B cell (primary cell): ENCODE measurements at regions not wholly inside any gene's neighbourhood (a gene's known extent, or its start where the extent isn't known, plus 50 kb on each side); places are given as distances from the start of the nearest gene placed in this dataset.

Experiments used
- ATAC-seq: fragments of 200-7000 bp; cut with Tn5 transposase; one replicate; pipeline ENCODE4 v1.10.0; 2021; ENCODE audit warnings: low read depth, mild to moderate bottlenecking, moderate number of reproducible peaks, moderate library complexity
- CTCF ChIA-PET: fragments of 350-600 bp; sonication (Branson Sonifier 250); formaldehyde crosslinking; loops from one replicate; lab custom pipeline; 2021; ENCODE audit warnings: antibody characterized with exemption, inconsistent platforms; lab: Charles Lee
- POLR2A ChIA-PET: fragments of 350-600 bp; sonication (Branson Sonifier 250); formaldehyde crosslinking; loops from one replicate; lab custom pipeline; 2021; ENCODE audit warnings: antibody characterized with exemption; lab: Charles Lee
- DNase-seq: peaks from one replicate; pipeline ENCODE4 v3.0.0; 2013
- H2AFZ ChIP-seq: 2 replicates; pipeline ENCODE4 v1.6.1; 2012; ENCODE audit warnings: mild to moderate bottlenecking, low read depth, low read length; ENCODE audit not compliant: insufficient read depth, poor library complexity, severe bottlenecking
- H3K27ac ChIP-seq, 2 donors: 1 replicate in 1 of 2; 2 replicates in 1 of 2; pipeline ENCODE4 v1.5.1; 2012 to 2013; ENCODE audit warnings: low read length in 2 of 2, mild to moderate bottlenecking in 2 of 2, moderate library complexity in 1 of 2
- H3K27me3 ChIP-seq, 4 experiments: fragments of 200-600 bp in 1 of 4; sonication (generic) in 1 of 4; replicated peaks in 1 of 4; 1 replicate in 2 of 4; 2 replicates in 2 of 4; pipeline versions ENCODE4 v1.6.1 to v1.7.0; 2013 to 2016; ENCODE audit warnings: low read length in 3 of 4, mild to moderate bottlenecking in 2 of 4, mixed read lengths in 1 of 4, moderate library complexity in 1 of 4; ENCODE audit not compliant: insufficient read depth in 4 of 4, control insufficient read depth in 3 of 4; ENCODE audit errors: control extremely low read depth in 1 of 4
- H3K36me3 ChIP-seq, 2 experiments: replicated peaks in 1 of 2; 1 replicate in 1 of 2; 2 replicates in 1 of 2; pipeline versions ENCODE4 v1.6.1 to v1.7.1; 2013; ENCODE audit warnings: low read length in 1 of 2; ENCODE audit not compliant: insufficient read depth in 2 of 2, control insufficient read depth in 1 of 2; ENCODE audit errors: control extremely low read depth in 1 of 2, extremely low read depth in 1 of 2
- H3K4me1 ChIP-seq, 2 donors: fragments of 200-600 bp in 1 of 2; sonication (generic) in 1 of 2; 1 replicate in 1 of 2; 2 replicates in 1 of 2; pipeline versions ENCODE4 v1.5.1 to v1.6.1; 2013 to 2017; ENCODE audit warnings: low read length in 2 of 2; ENCODE audit not compliant: control insufficient read depth in 2 of 2, insufficient read depth in 2 of 2
- H3K4me2 ChIP-seq: replicated peaks from 2 replicates; pipeline ENCODE3; 2012; ENCODE audit warnings: mild to moderate bottlenecking, low read depth, low read length; ENCODE audit not compliant: poor library complexity, severe bottlenecking
- H3K4me3 ChIP-seq, 5 experiments: fragments of 200-600 bp in 1 of 5; sonication (generic) in 1 of 5; 1 replicate in 3 of 5; 2 replicates in 2 of 5; pipeline versions ENCODE4 v1.5.1 to v1.7.0; 2011 to 2016; ENCODE audit warnings: low read length in 4 of 5, mild to moderate bottlenecking in 4 of 5, low read depth in 2 of 5, control low read depth in 1 of 5, moderate library complexity in 1 of 5; ENCODE audit not compliant: insufficient read depth in 1 of 5; ENCODE audit errors: control extremely low read depth in 1 of 5, extremely low read depth in 1 of 5
- H3K79me2 ChIP-seq: fragments of 200-600 bp; sonication (generic); one replicate; pipeline ENCODE4 v1.6.0; 2016; ENCODE audit warnings: low read length; ENCODE audit not compliant: control insufficient read depth, insufficient read depth
- H3K9ac ChIP-seq: fragments of 200-600 bp; sonication (generic); 2 replicates; pipeline ENCODE4 v1.6.1; 2017; ENCODE audit warnings: mild to moderate bottlenecking, low read length, moderate library complexity
- H3K9me3 ChIP-seq, 3 donors: one replicate each; pipeline versions ENCODE4 v1.6.1 to v1.7.1; 2013; ENCODE audit warnings: low read length in 2 of 3; ENCODE audit not compliant: control insufficient read depth in 2 of 3, insufficient read depth in 1 of 3; ENCODE audit errors: control extremely low read depth in 1 of 3
- H4K20me1 ChIP-seq: 2 replicates; pipeline ENCODE4 v1.6.0; 2012; ENCODE audit warnings: mild to moderate bottlenecking, low read length; ENCODE audit not compliant: insufficient read depth, control insufficient read depth, poor library complexity, severe bottlenecking
- H3K27ac Mint-ChIP-seq: one replicate; pipeline ENCODE4 v1.8.0; 2021; ENCODE audit warnings: mixed read lengths
- H3K27me3 Mint-ChIP-seq: one replicate; pipeline ENCODE4 v1.8.0; 2021; ENCODE audit warnings: mixed read lengths
- H3K4me1 Mint-ChIP-seq: one replicate; pipeline ENCODE4 v1.8.0; 2021; ENCODE audit warnings: mixed read lengths
- H3K4me3 Mint-ChIP-seq: one replicate; pipeline ENCODE4 v1.8.0; 2021; ENCODE audit warnings: mixed read lengths
- H3K9me3 Mint-ChIP-seq: one replicate; pipeline ENCODE4 v1.8.0; 2022; ENCODE audit warnings: mixed read lengths; ENCODE audit not compliant: insufficient read depth
- EZH2 ChIP-seq: IDR thresholded peaks from 2 replicates; pipeline ENCODE4 v1.6.1; 2012; ENCODE audit warnings: borderline replicate concordance, low read depth, mild to moderate bottlenecking, moderate library complexity, low read length; ENCODE audit not compliant: insufficient read depth, poor library complexity, severe bottlenecking
- WGBS: methylation state at CpG from one replicate; pipeline ENCODE4 v1.1.5; 2013; ENCODE audit warnings: missing lambda C conversion rate; ENCODE audit not compliant: insufficient coverage; 5-methylcytosine and 5-hydroxymethylcytosine counted together
- intact Hi-C: fragments of 100-400 bp; cut with micrococcal nuclease; formaldehyde crosslinking; loops from one replicate; pipeline ENCODE4 v1.10.0; 2022
- TF ChIP-seq, protein P1 (sequence below): fragments of 200-600 bp; IDR thresholded peaks from one replicate; pipeline ENCODE4 v1.8.0; 2022; ENCODE audit warnings: antibody characterized with exemption, mild to moderate bottlenecking

- Mint-ChIP-seq H3K27me3 (peaks cover 2% of the 10 kb centered on the region), H3K27ac (no peak overlapping the region), H3K9me3 (peaks cover 2% of the 10 kb centered on the region), H3K4me1 (peaks cover 30% of the 10 kb centered on the region), H3K4me3 (no peak overlapping the region)
- no peak for DNase-seq
- Histone ChIP-seq H2AFZ (no peak overlapping the region), H3K9me3 (peaks cover 0 to 10% (median 0%) of the 10 kb centered on the region in 3 donors), H3K27me3 (peaks cover 0 to 11% (median 0%) of the 10 kb centered on the region in 4 experiments), H3K4me3 (no peak overlapping the region), H3K4me1 (peaks cover 19 to 29% of the 10 kb centered on the region in 2 donors), H3K9ac (no peak overlapping the region), H3K36me3 (peaks cover 0 to 4% of the 10 kb centered on the region in 2 experiments), H3K27ac (no peak overlapping the region), H3K79me2 (no peaks in the 10 kb centered on the region), H4K20me1 (no peaks in the 10 kb centered on the region), H3K4me2 (no peak overlapping the region)
- CTCF ChIA-PET = no interaction called here
- TF ChIP-seq, protein P1, sequence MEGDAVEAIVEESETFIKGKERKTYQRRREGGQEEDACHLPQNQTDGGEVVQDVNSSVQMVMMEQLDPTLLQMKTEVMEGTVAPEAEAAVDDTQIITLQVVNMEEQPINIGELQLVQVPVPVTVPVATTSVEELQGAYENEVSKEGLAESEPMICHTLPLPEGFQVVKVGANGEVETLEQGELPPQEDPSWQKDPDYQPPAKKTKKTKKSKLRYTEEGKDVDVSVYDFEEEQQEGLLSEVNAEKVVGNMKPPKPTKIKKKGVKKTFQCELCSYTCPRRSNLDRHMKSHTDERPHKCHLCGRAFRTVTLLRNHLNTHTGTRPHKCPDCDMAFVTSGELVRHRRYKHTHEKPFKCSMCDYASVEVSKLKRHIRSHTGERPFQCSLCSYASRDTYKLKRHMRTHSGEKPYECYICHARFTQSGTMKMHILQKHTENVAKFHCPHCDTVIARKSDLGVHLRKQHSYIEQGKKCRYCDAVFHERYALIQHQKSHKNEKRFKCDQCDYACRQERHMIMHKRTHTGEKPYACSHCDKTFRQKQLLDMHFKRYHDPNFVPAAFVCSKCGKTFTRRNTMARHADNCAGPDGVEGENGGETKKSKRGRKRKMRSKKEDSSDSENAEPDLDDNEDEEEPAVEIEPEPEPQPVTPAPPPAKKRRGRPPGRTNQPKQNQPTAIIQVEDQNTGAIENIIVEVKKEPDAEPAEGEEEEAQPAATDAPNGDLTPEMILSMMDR = no peak
- no peak for TF ChIP-seq EZH2
- WGBS = 28% methylated on average over 11 of the region's 11 CpGs
- POLR2A ChIA-PET = no interaction called here
- ATAC-seq = no peak
- intact Hi-C loops = loop anchor here (5.0 kb wide), 2 partner anchors 68 to 87 kb away; partner anchors contain the start of gene RXRA
These were observed 76.0 kb upstream of the RNU6ATAC start for GRCh38 chr9:134240361-134240760.

- H3K4me3 Mint-ChIP-seq = no peak overlapping the region
- H4K20me1 ChIP-seq = no peaks in the 10 kb centered on the region
- 98% methylated on average over 19 of the region's 19 CpGs for WGBS
- no peak overlapping the region for H3K4me2 ChIP-seq
- H3K4me1 Mint-ChIP-seq = peaks cover 42% of the 10 kb centered on the region
- H3K4me3 ChIP-seq = no peak overlapping the region
- ATAC-seq (no peak), DNase-seq (no peak)
- peaks cover 0 to 4% (median 0%) of the 10 kb centered on the region in 4 experiments for H3K27me3 ChIP-seq
- no peak for TF ChIP-seq EZH2
- TF ChIP-seq, protein P1 = no peak
- H3K27me3 Mint-ChIP-seq = peaks cover 2% of the 10 kb centered on the region
- intact Hi-C loops = loop anchor here (5.0 kb wide), 2 partner anchors 70 to 85 kb away; partner anchors contain the start of gene RXRA
- H3K9me3 Mint-ChIP-seq = peaks cover 4% of the 10 kb centered on the region
- H2AFZ ChIP-seq = no peak overlapping the region
- ChIA-PET POLR2A (no interaction called here), CTCF (no interaction called here)
- peak overlapping the region; percentile 59 for H3K27ac Mint-ChIP-seq
- H3K4me1 ChIP-seq = peaks cover 29 to 41% of the 10 kb centered on the region in 2 donors
- H3K36me3 ChIP-seq = peaks cover 0 to 4% of the 10 kb centered on the region in 2 experiments
- H3K27ac ChIP-seq = no peak overlapping the region
- H3K9ac ChIP-seq = no peak overlapping the region
- peaks cover 0 to 20% (median 4%) of the 10 kb centered on the region in 3 donors for H3K9me3 ChIP-seq
- no peaks in the 10 kb centered on the region for H3K79me2 ChIP-seq
These were observed 78.3 kb upstream of the RNU6ATAC start for GRCh38 chr9:134242706-134243105.
